Activated CD4-positive, alpha-beta T cell treated with anti-CD3 and anti-CD28 coated beads, Interleukin-2, amount 50 U/mL, for 16 hours (primary cell): ENCODE measurements at regions not wholly inside any gene's neighbourhood (a gene's known extent, or its start where the extent isn't known, plus 50 kb on each side); places are given as distances from the start of the nearest gene placed in this dataset.

Experiments used
- DNase-seq: peaks from one replicate; pipeline ENCODE4 v3.0.0-alpha.2; 2020

DNA sequence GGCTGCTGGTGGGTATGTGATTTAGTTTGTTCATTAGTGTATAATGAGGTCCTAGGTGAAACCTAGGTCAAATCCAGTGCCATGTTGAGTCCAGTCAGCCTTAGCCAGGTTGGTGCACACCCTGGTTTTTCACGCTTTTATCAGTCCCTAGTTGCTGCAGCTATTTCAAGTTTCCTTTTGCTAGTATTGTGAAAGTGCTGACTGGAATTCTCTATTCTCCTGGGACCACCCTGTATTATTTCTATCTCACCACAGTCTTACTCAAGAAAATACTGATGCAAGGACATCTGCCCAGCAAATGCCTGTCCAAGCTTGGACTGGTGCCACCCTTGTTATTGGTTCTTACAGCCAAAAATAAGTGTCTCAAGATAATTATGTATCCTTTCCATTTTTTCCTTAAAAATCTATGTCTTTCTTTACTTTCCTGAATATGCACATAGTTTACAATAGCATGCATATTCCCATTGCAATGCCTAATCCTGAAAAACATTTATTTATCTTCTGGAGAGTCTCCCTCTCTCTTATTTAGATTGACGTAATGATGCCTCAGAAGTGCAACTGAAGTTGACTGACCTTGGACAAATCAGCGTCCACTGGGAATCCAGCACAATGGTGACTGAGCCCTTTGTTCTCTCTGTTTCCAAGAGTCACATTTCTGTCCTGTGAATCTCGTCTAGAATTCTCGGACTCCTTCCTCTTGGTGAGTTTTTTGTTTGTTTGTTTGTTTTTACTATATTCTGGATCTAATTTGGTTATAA is 1075.0 kb downstream of the CDH9 start:
- DNase-seq: no peak

DNA sequence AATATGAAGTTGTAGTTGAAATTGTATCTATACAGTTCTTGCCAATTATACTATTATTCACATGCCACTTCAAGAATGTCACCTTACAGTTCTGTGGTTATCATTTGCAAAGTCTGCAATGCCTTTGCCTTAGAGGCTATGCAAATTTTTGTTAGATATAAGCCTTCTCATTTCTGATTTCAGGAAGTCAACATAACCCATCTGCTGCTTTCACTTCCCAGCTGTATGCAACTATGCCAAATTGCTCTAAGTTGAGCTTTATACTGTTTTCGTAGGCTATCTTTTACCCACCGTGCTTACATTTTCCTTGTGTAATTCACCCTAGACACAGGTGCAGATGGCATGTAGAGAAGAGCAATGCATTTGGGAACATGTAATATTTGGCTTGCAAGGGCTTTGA is 1083.0 kb downstream of the CDH9 start:
- no peak for DNase-seq

- no peak for DNase-seq
Measured at GRCh38 chr5:25950681-25951080, 1087.7 kb downstream of the CDH9 start.

- DNase-seq: no peak
Measured at GRCh38 chr5:25948278-25948677, 1090.1 kb downstream of the CDH9 start.

GRCh38 chr5:25944786-25945185 is 1093.6 kb downstream of the CDH9 start:
- no peak for DNase-seq

DNA sequence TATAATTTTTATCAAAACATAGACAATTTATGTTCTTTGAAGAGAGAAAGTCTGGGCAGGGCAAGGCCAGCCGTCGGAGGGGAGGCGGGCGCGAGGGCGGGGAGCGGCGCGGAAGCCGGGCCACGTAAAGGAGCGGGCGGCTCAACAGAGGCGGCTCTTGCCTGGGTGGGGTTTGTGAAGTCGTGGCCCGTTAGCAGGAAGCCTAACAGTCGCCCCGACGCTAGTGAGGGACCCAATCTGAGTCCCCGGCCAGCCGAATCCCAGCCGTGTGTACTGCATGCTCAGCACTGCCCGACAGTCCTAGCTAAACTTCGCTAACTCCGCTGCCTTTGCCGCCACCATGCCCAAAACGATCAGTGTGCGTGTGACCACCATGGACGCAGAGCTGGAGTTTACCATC is 1129.2 kb downstream of the CDH9 start:
- DNase-seq: no peak

DNA sequence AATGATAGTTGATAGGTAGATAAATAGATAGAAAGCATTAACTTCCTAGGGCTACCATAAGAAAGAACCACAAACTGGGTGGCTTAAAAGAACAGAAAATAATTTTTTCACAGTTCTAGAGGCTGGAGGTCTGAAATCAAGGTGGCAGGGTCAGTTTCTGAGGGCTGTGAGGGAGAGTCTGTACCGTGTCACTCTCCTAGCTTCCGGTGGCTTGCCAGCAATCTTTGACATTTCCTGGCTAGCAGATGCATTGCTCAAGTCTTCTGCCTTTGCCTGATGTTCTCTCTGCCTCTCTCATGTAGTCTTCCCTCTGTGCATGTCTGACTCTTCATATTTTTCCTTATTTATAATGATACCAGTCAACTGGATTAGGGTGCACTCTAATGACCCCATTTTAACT is 1132.7 kb downstream of the CDH9 start:
- DNase-seq: no peak

GRCh38 chr5:25892211-25892610 is 1146.2 kb downstream of the CDH9 start:
- no peak for DNase-seq

GRCh38 chr5:25891691-25892090 is 1146.7 kb downstream of the CDH9 start:
- DNase-seq: no peak

DNA sequence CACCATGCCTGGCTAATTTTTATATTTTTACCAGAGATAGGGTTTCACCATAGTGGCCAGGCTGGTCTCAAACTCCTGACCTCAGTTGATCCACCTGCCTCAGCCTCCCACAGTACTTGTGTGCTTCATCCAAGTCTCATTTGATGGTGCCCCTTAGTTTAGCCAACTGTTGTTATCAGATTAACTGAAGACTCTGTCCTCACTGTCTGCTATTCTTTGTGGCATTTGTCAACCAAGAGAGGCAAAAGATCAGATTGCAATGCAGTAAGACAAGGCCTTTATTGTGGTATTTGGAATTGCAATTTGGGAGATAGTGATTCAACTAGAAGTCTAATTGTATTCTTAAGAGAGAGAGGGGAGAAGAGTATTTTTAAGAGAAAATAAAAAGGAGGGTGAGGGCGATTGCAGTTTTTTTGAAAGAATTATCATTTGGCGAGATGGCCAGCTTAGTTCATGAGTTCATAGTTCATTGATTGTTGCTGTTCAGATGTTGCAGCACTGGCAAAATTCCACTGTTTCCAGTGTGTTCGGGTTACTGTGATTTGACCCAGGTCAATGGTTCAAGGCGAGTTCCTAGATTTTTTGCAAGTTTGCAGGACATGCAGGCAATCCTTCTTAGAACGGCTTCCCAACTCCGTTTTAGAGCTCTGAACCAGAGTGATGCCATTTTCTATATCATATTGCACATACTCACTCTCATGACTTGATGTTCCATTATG is 1156.9 kb downstream of the CDH9 start:
- DNase-seq: no peak

DNA sequence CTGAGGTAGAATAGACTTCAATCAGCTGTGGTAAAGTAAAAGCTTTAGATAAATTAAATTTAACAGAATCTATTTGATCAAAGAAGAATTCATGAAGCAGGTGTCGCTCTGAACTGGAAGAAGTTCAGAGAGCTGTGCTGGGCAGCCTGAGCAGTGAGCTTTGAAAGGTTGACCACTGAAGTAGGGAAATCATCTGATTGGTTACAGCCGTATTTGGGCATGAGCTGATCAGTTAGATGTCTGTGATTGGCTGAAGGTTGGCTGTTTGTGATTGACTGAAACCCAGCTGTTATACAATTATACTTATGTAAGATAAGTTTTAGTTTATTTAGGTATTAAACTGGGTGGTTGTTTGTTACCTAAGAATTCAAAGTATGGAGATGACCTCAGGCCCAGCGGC is 1174.6 kb downstream of the CDH9 start:
- DNase-seq: no peak

DNA sequence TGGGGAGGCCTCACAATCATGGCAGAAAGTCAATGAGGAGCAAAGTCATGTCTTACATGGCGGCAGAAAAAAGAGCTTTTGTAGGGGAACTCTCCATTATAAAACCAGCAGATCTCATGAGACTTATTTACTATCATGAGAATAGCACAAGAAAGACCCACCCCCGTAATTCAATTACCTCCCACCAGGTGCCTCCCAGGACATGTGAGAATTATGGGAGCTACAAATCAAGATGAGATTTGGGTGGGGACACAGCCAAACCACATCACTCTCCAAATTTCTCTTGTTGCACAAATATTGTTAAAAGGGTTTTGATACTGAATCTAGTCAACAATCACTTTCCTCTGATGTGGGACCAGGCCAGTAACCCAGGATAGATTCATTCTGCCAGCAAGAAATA is 1176.1 kb downstream of the CDH9 start:
- DNase-seq: no peak

DNA sequence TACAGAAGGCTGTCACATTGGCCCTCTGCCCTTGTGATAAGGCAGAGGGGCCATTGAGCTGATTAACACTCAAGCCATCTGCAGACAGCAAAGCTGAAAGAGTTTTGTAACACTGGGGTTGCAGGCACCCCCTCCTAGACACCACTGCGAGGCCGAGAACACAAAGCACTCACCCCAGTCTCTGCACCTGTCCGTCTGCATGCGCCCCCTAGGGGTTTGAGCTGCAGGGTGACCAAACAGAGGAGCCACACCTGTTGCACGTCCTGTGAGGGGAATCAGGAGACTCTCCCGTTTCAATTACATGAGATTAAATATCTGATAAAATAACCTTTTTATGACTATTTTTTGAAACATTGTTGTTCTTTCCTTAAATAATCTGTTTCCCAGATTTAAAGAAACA is 1180.4 kb downstream of the CDH9 start:
- no peak for DNase-seq

- DNase-seq: no peak
Measured at GRCh38 chr5:25851301-25851700, 1187.1 kb downstream of the CDH9 start.

GRCh38 chr5:25850581-25850980 is 1187.8 kb downstream of the CDH9 start:
- no peak for DNase-seq

DNA sequence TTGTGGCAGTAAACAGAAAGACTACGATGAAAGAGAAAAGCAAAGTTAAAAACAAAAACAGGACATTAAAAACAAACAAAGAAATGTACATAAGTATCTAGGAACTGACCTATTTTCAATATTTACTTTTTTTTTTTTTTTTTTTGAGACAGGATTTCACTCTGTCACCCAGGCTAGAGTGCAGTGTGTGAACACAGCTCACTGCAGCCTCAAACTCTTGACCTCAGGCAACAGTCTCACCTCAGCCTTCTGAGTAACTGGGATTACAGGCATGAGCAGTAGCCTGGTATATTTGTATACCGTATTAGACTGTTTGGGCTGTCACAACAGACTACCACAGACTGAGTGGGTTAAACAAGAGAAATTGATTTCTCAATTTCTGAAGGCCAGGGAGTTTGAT is 1189.1 kb downstream of the CDH9 start:
- no peak for DNase-seq

DNA sequence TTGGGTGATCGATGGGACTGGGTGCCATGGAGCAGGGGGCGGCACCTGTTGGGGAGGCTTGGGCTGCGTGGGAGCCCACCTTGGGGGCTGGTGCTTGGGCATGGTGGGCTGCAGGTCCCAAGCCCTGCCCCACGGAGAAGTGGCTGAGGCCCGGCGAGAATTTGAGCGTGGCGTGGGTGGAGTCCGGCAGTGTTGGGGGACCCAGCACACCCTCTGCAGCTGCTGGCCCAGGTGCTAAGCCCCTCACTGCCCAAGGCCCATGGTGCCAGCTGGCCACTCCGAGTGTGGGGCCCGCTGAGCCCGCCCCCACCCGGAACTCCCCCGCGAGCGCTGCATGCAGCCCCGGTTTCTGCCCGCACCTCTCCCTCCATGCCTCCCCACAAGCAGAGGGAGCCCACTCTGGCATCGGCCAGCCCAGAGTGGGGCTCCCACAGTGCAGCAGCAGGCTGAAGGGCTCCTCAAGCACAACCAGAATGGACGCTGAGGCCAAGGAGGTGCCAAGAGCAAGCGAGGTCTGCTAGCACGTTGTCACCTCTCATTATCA is 1178.6 kb upstream of the CDH10 start:
- DNase-seq: no peak
